Testis (tissue), 2 donors: ENCODE measurements at regions not wholly inside any gene's neighbourhood (a gene's known extent, or its start where the extent isn't known, plus 50 kb on each side); places are given as distances from the start of the nearest gene placed in this dataset.
A peak's percentile ranks its signal among the peaks of the same experiment; 100 is the strongest.

ENCODE experiments used
- DNase-seq: peaks from one replicate; pipeline ENCODE4 v3.0.0-alpha.2; 2019
- H3K27ac ChIP-seq, 2 donors: fragments of 200-600 bp; sonication (generic); one replicate each; pipeline ENCODE4 v1.5.1; 2019
- H3K27me3 ChIP-seq: fragments of 200-600 bp; sonication (generic); one replicate; pipeline ENCODE4 v1.5.1; 2019
- H3K36me3 ChIP-seq: fragments of 200-600 bp; sonication (generic); one replicate; pipeline ENCODE4 v1.5.1; 2017; ENCODE audit warnings: low read depth; ENCODE audit errors: missing control alignments
- H3K4me1 ChIP-seq: fragments of 200-600 bp; sonication (generic); one replicate; pipeline ENCODE4 v1.5.1; 2019
- H3K4me3 ChIP-seq, 2 donors: fragments of 200-600 bp; sonication (generic); one replicate each; pipeline ENCODE4 v1.5.1; 2017 to 2019
- H3K9me3 ChIP-seq: fragments of 200-600 bp; sonication (generic); one replicate; pipeline ENCODE4 v1.5.1; 2017
- CTCF ChIP-seq, 3 experiments: fragments of 450-650 bp in 2 of 3; fragments of 200-600 bp in 1 of 3; sonication (generic) in 1 of 3; IDR thresholded peaks; one replicate each; pipeline ENCODE4 v1.5.1; 2016 to 2019; ENCODE audit warnings: antibody characterized with exemption in 3 of 3, mild to moderate bottlenecking in 2 of 3, moderate library complexity in 1 of 3
- POLR2A ChIP-seq: fragments of 450-650 bp; IDR thresholded peaks from one replicate; pipeline ENCODE4 v1.6.1; 2017; ENCODE audit warnings: antibody characterized with exemption, mild to moderate bottlenecking, moderate library complexity
- WGBS, 2 donors: methylation state at CpG; one replicate each; pipeline ENCODE4 v1.1.5; 2018; 5-methylcytosine and 5-hydroxymethylcytosine counted together
- intact Hi-C: fragments of 100-400 bp; cut with DNase I; formaldehyde crosslinking; loops from one replicate; pipeline ENCODE4 v1.15.1; 2023; ENCODE audit warnings: low total_unique reads

- Histone ChIP-seq H3K27ac (no peak overlapping the region), H3K36me3 (no peaks in the 10 kb centered on the region), H3K4me3 (no peak overlapping the region), H3K4me1 (no peaks in the 10 kb centered on the region), H3K27me3 (no peaks in the 10 kb centered on the region), H3K9me3 (no peaks in the 10 kb centered on the region)
- intact Hi-C loops, result no loop called here
- WGBS, 2 donors, result 70 to 71% methylated on average over 37 of the region's 37 CpGs
- TF ChIP-seq POLR2A (no peak), CTCF (IDR thresholded peaks at IDR 0.05) (no peak)
- peak; percentile 4 for DNase-seq
These were observed 136.8 kb upstream of the RPS6KA2 start for GRCh38 chr6:166763606-166764472.

GRCh38 chr6:166761801-166762200 lies 134.8 kb upstream of the RPS6KA2 start:
- Histone ChIP-seq H3K4me1 (peaks cover 4% of the 10 kb centered on the region), H3K27me3 (no peaks in the 10 kb centered on the region), H3K36me3 (no peaks in the 10 kb centered on the region), H3K4me3 (no peak overlapping the region), H3K9me3 (no peaks in the 10 kb centered on the region), H3K27ac (no peak overlapping the region)
- WGBS, 2 donors, result 95 to 96% methylated on average over 9 of the region's 9 CpGs
- TF ChIP-seq POLR2A, result no peak
- no peak for TF ChIP-seq CTCF (IDR thresholded peaks at IDR 0.05)
- no peak for DNase-seq
- intact Hi-C loops, result no loop called here

- Histone ChIP-seq H3K4me3 (no peak overlapping the region), H3K36me3 (no peaks in the 10 kb centered on the region), H3K27me3 (no peaks in the 10 kb centered on the region), H3K27ac (no peak overlapping the region), H3K9me3 (no peaks in the 10 kb centered on the region), H3K4me1 (peaks cover 4% of the 10 kb centered on the region)
- TF ChIP-seq CTCF (IDR thresholded peaks at IDR 0.05) (no peak), POLR2A (no peak)
- intact Hi-C loops, result no loop called here
- no peak for DNase-seq
- 91% methylated on average over 11 of the region's 11 CpGs for WGBS, 2 donors
These were observed 133.2 kb upstream of the RPS6KA2 start for GRCh38 chr6:166760288-166760687.

GRCh38 chr6:166758136-166758704 lies 131.2 kb upstream of the RPS6KA2 start:
- 76 to 77% methylated on average over 15 of the region's 15 CpGs for WGBS, 2 donors
- H3K4me1 ChIP-seq, result peaks cover 4% of the 10 kb centered on the region
- DNase-seq, result no peak
- no peaks in the 10 kb centered on the region for H3K36me3 ChIP-seq
- H3K27ac ChIP-seq, result no peak overlapping the region
- H3K9me3 ChIP-seq, result no peaks in the 10 kb centered on the region
- TF ChIP-seq POLR2A (no peak), CTCF (IDR thresholded peaks at IDR 0.05) (no peak)
- no peaks in the 10 kb centered on the region for H3K27me3 ChIP-seq
- intact Hi-C loops, result no loop called here
- H3K4me3 ChIP-seq, result no peak overlapping the region
